ENCODE measurements at regions not wholly inside any gene's neighbourhood (a gene's known extent, or its start where the extent isn't known, plus 50 kb on each side); places are given as distances from the start of the nearest gene placed in this dataset.

DNA sequence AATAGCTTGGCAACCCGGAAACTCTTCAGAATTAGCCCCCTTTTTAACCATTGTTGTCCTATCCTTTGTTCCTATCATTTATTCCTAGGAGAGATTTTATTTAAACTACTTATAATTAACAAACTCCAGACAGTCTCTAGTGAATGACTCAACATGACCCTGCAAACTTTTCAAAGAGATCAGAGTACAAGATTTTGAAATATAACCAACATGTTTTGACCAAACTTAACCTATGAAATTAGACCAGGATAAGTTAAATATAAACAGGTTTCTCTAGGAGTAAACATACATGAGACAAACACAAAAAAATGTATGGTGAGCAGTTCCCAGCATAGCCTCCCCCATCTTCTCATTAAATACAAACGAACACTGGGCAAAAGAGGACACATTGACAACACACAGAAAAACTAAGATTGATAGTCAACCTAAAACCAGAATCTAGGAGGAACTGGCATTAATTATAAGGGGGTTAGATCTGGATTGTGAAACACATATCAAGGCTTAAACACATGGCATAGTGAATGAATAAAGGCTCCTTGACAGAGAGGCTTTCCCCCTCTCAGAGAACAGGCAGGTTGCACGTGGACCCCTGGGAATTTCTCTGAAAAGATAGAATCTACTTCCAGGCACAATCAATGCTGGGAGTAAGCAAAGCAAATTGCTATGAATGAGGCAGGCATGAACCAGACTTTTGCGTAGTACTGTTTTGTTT, 284.1 kb downstream of the IRS1 start:
- no peak for DNase-seq

GRCh38 chr2:226514895-226515294, 284.7 kb downstream of the IRS1 start:
- DNase-seq, result no peak

- no peak for DNase-seq
These were observed 288.3 kb downstream of the IRS1 start for GRCh38 chr2:226511311-226511710.

GRCh38 chr2:226508683-226509082, 290.9 kb downstream of the IRS1 start:
- no peak for DNase-seq

- DNase-seq, result no peak
These were observed 291.6 kb downstream of the IRS1 start for GRCh38 chr2:226508005-226508404.

- no peak for DNase-seq
These were observed 302.3 kb downstream of the IRS1 start for GRCh38 chr2:226497146-226497909.

DNA sequence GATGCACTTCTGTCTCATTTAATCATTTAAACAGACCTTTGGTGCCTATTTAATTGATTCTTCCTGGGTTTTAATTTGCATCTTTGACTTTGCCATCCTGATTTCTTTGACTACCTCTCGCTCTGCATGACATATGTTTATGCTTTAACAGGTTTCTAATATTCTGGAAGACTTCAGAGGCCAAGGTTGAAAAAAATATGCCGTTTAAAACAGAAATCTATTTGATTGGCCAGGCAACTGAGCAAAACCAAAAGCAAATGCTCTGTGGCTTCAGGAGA, 303.4 kb downstream of the IRS1 start:
- DNase-seq, result no peak

GRCh38 chr2:226495466-226496272, 304.0 kb downstream of the IRS1 start:
- no peak for DNase-seq

GRCh38 chr2:226491112-226491511, 308.5 kb downstream of the IRS1 start:
- DNase-seq, result no peak

DNA sequence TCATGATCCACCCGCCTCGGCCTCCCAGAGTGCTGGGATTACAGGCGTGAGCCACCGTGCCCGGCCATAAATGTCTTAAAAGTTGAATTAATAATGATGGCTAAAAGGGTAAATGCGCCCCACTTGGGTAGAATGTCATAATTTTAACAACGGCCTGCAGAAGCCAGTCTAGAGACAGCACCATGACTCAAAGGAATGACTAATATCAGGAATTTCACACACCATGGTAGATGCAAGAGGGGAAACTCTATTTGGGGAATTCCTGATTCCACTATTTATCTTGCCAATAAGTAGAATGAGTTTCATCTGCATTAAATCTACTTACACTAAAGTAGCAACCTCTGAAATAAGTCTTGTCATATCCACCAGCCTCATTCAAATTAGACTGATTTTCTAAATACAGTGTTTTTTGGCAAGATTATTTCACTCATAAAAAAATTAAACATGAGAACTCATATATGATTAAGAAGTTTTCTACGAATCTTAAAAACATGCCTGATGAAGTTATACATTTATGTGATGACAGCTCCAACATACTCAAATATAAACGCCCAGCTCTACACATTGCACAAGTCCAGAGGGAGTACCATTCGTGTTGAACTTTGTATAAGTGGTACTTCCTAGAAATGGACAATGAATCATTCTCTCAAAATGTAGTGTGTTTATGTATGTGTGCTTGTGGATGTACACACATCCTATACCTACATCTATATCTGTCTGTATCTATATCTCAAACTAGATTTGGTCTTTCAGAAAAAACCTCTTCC, 309.7 kb downstream of the IRS1 start:
- no peak for DNase-seq

DNA sequence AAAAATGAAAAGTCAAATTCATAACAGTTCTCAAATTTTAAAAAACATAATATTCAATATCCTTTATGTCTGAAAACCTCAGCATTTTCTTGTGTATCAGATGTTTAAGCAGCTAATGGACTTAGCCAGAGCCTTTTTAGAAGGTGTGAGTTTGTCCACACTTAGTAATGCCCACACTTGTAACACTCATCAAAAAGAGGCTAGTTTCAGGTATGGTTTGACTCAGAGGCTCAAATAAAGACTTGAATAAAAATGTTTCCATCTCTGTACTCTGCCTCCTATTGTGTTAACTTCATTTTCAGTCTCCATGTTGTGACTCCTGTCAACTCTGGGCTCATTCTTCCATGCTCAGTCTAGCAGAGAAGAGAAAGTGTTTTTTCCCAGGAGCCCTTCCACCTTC, 311.6 kb downstream of the IRS1 start:
- no peak for DNase-seq

DNA sequence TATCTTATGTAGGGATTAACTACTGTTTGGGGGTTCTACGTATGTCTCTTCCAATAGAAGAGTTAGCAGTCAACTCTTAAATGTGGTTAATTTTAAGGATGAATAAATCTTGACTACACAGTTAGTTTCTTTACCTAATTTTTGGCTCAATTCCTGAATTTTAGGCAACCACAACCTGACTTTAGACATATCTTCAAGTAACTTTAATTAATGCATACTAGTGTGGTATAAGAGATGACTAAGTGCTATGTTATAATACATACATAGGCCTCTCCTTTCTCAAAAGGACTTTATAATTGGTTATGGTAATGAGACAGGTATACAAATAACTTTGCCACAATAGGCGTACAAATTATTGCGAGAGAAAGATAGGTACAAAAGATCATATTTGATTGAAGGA, 312.0 kb downstream of the IRS1 start:
- DNase-seq, result no peak

DNA sequence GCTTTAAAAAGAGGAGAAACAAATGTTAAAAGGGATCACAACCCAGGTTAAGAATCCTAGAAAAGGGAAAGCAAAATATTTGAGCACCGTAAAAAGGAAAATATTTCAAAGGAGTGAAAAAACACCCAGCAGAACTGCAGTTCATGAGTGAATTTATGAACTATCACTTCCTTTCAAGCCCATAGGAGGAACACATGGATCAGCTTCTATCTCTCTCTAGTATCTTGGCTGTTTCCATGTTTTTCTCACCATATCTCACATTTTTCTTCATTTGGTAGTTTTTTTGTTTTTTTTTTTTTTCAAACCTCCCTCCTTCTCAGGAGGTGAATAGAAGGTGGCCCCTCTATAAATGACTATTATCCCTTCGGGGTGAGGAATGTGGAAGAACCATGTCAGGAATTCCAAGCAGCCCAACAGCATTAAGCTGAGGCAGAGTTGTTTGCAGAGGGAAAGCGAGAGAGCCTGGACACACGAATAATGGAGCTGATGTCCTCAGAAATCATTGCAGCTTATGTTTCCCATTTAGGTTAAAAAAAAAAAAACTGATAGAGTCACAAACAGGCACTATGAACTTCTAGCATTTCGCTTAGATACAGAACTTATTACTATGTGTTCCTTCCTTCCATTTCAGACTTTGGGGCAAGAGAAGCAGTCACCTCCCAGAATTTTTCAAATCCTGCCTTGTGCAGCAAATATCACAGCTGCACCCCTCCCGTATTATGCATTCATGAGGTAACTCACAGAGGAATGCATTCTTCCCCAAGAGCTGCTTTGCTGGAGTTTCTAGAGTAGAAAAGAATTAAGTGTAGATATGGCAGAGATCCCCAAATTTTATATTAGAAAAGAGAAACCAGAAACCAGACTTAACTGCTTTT, 315.6 kb downstream of the IRS1 start:
- DNase-seq, result no peak

DNA sequence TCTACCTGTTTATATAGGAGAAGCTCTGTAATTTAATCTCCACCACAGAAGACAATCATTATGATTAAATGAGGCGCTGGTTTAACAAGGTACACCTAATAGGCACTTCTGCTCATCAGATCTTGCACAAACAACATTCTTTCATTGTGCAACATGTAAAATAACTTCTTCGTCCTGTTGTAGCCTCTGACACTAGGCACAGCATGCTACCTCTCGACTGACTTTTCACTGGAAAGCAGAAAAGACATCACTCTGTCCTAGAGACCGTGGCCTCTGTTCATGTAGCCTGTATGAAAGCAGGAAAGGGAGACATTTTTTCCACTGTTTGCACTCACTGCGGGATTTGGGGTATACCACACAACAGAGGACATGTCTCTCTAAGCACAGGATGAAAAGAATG, 316.5 kb downstream of the IRS1 start:
- no peak for DNase-seq

- no peak for DNase-seq
These were observed 321.4 kb downstream of the IRS1 start for GRCh38 chr2:226478109-226478809.

GRCh38 chr2:226477221-226478108, 322.2 kb downstream of the IRS1 start:
- no peak for DNase-seq

DNA sequence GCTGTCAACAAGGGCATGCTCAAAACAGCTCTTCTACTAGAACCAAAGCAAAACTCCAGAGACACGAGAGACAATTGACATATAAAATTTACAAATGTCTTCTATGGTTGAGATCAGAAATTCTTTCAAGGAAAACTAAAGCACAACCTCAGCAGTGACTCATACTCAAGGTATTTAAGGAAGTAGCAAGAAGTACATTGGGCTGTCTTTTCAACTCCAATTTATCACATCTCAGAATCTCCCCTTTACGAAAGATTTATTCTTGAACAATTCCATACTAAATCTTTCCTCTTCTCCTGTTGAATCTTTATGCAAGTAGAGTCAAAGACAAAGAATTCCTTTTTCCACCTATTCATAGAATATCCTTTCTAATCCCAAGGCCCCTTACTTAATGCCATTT, 324.0 kb downstream of the IRS1 start:
- DNase-seq, result no peak

DNA sequence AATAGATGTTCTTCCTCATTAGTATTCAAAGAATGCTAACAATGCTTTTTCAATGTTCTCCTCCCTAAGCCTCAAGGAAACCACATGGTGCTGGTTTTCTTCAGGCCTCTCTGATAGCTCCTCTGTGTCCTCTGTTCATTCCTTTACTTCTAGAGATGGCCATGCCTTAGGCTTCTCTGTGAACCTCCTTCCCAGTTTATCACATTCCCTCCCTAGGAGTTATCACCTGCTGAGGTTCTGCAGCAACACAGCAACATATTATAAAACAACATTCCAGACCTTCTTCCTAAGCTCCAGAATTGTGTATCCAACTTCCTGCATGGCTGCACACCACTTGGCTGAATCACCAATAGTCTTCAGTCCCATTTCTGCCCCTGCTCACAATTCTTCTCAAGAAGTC, 325.5 kb downstream of the IRS1 start:
- no peak for DNase-seq

DNA sequence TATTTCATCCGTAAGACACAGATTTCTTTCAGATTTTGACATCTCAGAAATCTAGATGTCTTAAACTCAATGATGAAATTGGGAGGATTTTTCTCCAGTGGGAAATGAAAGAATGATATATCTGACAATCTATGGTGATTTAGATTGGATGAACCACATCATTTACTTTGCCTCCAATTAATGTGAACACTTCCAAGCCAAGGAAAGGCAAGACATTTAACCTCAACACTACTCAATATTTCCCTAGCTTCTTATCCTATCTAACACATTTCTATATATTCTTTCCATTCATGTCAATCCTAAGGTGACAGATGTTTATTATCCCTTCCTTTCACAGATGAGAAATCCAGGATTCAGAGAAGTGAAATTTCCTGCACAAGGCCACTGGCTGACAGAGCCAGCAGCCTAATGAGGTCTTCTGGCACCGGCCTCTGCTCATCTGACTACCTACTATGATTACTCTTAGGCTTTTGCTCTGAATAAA, 327.6 kb downstream of the IRS1 start:
- no peak for DNase-seq

DNA sequence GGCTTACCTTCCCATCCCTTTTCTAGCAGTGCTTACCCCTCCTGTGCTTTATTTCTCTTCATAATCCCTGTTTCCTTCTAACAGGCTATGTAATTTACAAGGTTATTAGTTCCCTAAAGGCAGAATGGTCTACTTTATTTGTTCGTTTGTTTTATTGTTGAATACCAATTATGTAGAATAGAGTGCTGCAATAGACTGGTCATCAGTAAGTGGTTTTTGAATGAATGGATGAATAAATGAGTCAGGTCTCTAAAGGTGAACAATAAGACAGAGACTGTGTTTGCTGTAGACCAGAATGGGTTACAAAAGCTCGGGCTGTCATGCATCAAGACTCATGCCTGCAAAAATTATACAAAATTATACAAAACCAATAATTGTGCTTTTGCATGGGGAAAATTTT, 332.0 kb downstream of the IRS1 start:
- DNase-seq, result no peak
